Kidney glomerular epithelial cell (primary cell): ENCODE measurements at regions not wholly inside any gene's neighbourhood (a gene's known extent, or its start where the extent isn't known, plus 50 kb on each side); places are given as distances from the start of the nearest gene placed in this dataset.
"Not testable (repeated sequence)": the region's sequence is repeated elsewhere in the genome, so short reads cannot be mapped to it uniquely, and the experiment has no call there.

Experiments used
- DNase-seq: peaks from one replicate; lab custom pipeline; 2025; lab: John Stamatoyannopoulos, UW

DNA sequence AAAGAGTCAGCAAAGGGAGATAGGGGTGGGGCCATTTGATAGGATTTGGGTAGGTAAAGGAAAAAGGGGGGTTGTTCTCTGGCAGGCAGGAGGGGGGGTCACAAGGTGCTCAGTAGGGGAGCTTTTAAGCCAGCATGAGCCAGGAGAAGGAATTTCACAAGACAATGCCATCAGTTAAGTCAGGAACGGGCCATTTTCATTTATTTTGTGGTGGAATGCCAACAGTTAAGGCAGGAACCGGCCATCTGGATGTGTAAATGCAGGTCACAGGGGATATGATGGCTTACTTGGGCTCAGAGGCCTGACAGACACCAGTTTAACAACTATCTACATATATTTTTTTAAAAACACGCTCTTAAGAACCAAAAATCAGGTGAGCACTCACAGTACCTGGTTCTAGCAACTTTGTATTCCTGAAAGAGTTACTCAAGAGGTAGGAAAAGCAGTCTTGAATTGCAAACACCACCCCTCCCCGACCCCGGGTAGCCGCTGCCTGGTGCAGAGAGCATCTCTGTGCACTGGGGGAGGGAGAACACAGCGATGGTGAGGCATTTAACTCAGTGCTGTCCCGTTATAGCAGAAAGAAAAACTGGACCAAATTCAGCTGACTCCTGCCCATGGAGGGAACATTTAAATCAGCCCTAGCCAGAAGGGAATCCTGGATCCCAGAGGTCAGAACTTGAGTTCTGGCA is 414.5 kb upstream of the KLHL29 start:
- DNase-seq: no peak

DNA sequence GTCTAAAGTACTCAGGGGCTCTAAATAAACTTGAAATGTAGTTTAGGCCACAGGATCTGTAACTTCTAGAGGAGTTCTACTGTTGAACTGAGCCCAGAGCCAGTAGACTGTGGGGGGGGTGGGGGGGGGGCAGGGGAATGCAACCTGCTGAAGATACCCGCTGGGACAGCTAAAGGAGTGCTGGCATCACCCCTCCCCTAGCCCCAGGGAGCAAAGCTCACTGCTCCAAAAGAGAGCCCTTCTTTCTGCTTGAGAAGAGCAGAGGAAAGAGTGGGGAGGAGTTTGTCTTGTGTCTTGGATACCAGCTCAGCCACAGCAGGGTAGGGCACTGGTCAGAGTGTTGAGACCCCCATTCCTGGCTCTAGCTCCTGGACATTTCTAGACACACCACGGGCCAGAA is 414.0 kb upstream of the KLHL29 start:
- no peak for DNase-seq

DNA sequence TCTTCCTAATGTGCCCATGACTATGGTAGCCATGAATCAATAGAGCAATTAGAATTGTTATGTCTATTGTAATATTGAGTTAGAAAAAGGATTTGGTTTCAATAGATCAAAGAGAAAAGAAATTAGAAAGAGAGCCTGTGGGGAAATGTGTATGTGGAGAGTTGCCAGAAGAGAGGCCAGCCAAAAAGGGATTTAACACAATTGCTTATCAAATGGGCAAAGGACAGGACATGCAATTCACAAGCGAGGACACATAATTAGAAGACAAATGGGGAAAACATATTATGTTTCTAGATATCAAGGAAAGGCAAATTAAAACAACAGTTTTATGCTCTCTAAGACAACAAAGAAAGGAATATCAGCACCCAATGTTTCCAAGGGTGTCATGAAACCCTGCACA is 403.2 kb upstream of the KLHL29 start:
- DNase-seq: no peak

DNA sequence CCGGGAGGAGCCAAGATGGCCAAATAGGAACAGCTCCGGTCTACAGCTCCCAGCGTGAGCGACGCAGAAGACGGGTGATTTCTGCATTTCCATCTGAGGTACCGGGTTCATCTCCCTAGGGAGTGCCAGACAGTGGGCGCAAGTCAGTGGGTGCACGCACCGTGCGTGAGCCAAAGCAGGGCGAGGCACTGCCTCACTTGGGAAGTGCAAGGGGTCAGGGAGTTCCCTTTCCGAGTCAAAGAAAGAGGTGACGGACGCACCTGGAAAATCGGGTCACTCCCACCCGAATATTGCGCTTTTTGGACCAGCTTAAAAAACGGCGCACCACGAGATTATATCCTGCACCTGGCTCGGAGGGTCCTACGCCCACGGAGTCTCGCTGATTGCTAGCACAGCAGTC is 400.8 kb upstream of the KLHL29 start:
- not testable (repeated sequence) for DNase-seq

DNA sequence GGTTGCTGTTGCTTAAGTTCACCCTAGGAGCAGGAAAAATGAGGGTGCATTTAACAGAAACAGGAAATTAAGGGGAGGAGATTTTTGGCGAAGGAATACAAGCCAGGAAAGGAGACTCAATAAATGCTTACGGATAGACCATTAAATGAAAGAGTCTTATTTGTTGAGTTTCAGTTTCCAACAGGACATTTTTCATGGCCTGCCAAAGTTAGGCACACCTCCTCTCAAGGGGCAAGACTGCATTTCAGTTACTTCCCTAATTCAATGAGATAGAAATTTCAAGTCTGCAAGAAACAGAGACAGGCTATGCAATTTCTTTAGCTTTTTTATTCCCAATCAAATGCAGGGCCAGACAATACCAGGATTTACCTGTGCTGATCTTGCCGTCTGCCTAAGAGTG is 394.7 kb upstream of the KLHL29 start:
- no peak for DNase-seq

DNA sequence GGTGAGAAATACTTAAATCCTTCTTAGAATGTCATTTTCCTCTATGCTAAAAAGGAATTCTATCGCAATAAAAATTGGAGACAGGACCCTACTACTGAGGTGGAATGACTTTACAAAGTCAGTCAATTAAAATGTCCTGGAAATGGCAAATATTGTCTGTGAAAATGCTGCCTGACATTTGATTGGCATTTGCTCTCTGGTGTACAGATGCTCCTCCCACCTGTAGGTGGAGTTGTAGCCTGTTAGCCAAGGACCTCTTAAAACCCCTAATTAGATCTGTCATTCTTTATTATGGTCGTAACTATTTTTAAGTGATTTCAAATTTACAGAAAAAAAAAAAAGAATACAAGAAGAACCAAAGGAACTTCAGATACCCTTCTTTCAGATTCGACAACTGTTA is 393.1 kb upstream of the KLHL29 start:
- DNase-seq: peak; percentile 2

DNA sequence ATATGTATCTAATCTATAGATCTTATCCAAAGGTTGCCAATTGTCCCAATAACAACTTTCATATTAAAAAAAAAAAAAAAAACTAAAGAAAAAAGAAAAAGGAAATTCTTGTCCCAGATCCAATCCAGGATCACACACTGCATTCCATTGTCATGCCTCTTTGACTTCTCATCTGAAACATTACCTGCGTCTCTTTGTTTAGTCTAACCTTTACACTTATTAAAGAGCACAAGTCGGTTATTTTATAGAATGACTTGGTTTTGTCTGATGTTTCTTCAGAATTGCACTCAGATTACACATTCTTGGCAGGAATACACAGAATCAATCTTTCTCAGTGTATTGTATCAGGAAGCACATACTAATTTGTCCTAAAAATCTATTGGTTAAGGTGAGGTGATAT is 392.5 kb upstream of the KLHL29 start:
- DNase-seq: peak; percentile 35

DNA sequence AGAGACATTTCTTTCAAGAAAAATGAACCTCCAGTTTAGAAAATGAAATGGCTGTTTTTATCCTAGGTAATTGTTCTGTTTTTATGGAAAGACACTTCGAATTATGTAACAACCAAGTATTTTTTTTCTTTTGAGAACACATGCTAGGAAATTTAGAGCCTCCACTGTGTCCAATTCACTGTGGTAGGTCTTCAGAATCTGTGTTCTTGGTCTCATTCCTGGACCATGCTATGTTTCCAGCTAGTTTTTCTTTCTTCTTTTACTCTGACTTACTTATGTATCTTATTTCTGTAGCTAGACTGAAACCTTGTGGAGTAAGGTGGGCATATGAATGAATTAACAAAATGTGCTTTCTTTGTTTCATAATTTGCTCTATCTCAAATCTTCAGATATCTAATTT is 391.7 kb upstream of the KLHL29 start:
- DNase-seq: no peak

DNA sequence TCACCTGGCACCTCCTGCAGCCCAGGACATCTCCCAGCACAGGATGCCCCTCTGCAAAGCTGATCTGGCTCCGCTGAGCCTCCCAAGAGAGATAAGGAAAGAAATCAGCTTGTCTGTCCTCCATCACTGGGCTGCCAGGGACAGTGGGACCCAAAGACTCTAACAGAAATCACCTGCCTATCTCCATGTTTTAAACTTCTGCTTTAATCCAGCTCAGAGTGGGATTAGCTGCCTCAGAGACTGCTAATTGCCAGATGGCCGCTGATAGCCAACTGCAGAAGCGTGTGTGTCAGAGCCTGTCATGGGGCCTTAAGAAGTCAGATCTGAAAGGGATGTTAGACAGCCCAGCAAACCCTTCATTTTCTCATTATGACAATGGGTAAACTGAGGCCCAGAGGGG is 389.4 kb upstream of the KLHL29 start:
- no peak for DNase-seq

DNA sequence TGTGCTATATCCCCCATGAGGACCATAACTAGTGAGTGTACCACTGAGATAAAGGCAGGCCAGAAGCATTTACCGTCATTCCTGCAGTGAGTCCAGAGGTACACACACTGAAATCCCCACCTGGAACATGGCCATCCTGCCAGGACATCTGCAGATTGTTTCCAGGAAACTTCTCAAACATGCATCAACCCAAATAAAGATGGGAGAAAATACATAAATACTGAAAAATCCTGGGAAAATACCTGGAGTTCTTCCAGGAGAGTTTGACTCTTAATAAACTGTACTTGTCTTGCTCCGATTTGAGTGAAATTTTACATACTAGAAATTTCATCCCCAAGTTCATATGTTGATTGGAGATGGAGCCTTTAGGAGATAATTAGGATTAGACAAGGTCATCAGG is 388.1 kb upstream of the KLHL29 start:
- no peak for DNase-seq

DNA sequence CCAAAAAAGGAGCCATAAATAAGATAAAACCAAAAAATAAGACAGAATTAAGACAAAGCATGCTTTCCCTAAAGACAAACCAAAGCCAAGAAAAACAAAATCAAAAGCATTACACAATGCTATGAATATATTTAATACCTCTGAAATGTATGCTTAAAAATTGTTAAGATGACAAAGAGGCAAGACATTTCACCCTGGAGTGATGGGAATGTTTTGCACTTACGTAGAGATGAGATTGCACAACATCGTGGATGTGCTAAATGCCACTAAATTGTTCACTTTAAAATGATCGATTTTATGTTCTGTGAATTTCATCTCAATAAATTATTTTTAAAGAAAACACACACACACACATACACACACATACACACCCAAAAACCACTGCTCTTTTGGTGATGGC is 386.6 kb upstream of the KLHL29 start:
- DNase-seq: no peak

DNA sequence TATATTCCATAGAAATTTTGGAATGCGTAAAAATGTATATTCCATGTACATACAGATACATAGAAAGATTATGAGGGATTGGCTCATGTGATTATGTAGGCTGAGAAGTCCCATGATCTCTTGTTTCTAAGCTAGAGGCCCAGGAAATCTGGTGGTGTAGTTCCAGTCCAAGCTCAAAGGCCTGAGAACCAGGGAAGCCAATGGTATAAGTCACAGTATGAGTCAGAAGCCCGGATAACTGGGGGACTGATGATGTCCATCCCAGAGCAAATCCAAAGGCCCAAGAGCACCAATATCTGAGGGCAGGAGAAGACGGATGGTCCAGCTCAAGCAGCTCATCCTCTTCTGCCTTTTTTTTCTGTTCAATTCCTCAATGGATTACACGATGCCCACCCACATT is 385.0 kb upstream of the KLHL29 start:
- DNase-seq: peak; percentile 22

DNA sequence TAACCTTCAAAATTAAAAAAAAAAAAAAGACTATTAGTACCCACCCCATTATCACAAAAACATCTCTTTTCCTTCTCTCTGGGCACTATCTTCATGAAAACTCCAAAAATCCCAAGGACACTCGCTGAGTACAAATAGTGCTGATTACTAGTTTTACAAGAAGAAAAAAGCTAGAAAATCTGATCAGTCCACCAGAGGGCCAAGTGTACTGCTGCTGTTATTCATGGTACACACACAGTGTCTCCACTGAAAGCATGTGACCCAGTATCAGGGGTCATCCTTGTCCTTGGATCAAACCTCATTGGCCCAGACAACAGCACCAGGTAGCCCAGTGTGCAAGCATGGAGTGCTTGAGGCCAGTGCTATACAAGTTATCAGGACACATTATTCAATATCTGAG is 382.7 kb upstream of the KLHL29 start:
- DNase-seq: no peak

DNA sequence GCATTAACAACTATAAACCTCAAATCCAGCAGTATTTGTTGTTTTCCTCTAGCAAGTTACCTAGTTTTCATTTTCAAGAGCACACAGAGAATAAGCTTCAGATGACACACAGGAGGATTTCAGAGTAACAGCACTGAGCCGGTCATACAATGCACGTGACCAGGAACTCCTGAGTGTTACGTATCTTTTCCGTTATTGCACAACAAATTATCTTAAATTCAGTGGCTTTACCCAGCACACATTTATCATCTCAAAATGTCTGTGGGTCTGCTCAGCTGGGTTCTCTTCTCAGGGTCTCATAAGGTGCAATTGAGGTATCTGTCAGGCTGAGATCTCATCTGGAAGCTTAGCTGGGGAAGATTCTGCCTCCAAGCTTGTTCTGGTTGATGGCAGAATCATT is 379.5 kb upstream of the KLHL29 start:
- no peak for DNase-seq

DNA sequence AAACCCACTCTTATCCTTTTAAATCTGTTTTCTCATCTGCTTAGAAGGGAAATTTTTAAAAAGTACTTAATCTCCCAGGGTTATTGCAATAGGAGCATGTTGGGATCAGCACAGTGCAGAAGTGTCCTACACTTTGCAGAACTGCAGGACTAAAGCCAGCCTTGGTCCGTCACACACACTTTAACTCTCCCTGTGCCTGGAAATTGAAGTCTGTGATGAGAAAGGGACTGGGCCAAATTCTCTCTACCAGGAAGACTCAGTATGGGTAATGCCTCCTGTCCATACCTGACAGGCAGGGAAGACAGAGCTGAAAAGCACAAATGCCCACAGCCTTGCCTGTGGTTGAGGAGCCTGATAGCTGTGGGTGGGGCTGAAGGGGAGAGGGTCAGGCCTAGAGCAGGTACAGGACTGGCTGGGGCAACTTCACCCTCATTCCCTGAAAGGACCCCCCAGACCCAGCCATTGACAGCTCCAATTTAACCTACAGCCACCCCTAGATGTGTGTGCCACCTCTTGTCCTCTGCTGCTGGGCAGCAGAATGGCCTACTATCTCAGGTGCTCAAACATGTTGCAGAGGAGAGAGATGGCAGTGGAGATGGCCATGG is 377.2 kb upstream of the KLHL29 start:
- DNase-seq: no peak

DNA sequence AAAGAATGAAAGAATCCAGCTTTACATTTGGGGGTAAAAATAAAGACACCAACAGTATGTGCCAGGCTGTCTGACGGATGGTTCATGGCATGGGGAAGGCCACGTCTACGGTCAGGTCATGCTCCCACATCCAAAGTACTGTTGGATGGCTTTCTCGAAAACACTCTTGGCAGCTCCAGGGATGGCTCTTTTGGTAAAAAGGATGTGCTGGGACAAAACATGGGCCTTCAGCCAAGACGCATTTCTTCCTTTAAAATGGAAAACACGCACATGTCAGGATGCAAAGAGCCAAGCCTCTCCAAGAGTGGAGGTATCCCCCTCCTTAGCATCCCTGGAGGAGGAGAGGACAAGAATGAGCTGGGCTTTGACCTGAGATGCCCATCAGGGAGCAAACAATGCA is 376.5 kb upstream of the KLHL29 start:
- DNase-seq: no peak

DNA sequence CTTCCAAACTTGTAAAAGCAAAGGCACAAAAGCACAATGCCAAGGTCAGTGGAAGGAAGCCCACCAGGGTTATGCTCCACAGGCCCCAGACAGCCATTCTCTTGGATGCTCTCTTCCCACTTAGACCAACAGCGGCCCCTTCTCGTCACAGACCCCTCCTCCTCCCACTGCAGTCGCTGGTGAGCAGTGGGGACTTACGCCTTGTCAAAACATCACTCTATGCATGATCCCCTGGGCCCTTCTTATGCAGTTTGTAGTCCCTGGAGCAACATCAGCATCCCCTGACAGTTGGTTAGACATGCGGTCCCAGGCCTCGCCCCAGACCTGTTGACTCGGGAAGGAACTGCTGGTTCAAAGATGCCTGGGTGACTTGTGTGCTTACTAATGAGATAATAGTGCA is 376.0 kb upstream of the KLHL29 start:
- no peak for DNase-seq

DNA sequence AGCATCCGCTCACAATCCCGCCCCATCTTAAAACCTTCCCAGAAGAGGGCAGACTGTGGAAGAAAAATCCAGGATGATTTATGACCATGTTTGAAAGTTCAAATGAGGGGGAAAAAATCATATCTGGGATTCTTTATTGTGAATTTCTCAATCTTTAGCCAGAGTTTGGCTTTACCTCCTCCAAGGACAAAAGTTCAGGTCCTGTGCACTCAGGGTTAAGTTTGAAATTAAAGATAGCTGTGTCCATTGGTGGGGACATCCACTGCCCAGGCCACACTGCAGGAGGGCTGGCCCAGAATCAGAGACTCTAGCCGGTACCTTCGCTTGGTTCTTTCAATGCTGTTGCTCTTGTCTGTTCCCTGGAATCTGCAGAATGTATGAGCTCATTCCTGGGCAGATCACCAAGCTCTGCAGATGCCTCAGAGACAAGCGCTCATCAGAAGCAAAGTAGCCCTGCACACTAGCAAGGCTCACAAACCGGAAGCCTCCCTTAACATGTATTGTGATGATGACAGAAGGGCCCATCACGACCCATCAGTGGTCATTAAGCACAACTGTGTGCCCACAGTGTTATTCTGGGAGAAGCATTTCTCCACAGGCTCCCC is 375.3 kb upstream of the KLHL29 start:
- DNase-seq: peak; percentile 81

DNA sequence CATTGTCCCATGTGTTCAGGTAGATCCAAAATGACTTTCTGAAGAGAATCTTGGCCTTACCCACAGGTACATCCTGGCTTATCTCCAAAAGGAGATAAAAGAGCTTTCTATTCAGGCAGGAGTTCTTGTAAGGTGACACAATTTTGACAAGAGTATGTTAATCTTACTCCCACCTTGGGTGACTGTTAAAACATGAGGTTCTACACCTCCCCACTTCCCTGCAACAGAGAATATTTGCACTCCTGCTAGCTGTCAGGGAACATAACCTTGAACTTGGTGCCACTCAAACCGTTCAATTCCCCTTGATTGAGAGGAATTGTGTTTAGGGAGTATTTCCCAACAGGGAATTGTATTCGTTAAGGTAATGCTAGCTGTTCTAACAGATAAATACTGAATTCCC is 372.5 kb upstream of the KLHL29 start:
- DNase-seq: no peak

DNA sequence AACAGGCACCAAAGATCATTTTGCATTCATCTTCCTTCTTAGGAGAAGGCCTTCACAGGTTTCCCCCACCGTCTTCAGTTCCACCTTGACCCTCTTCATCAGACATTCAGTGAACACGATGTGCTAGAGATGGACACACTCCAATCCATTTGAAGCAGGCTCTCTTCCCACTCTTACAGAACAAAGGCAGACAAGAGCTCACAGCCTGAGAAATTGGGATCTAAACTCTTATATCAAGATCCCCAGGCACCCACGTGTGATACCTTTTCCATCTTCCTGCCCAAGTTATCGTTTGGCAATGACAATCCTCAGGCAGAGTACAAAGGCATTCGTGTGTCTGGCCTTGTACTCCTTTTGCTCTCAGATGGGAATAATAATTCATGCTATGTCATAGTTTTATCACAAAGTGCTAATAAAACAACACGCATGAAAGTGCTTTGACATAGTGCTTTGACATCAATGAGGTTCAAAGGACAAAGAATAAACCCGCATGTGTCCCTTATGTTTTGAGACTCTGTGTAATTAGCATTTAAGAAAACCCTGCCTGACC is 369.3 kb upstream of the KLHL29 start:
- DNase-seq: no peak

DNA sequence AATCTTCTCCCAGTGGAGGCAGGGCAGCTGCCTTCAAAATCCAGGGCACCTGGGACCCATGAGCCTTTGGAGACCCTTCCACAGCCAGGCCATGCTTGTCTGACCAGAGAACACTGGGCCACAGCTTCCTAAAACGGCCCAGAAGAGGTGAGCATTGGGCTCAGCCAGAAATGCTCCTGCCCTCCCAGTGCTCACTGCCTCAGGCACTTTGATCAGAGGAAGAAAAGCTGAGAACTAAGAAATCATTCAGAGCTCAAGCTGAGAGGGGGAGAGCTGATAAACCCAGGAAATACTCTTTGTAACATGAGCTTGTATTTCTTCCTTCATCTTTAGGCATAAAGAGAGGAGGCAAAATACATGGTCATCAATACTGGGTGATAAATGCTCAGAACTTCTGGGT is 365.5 kb upstream of the KLHL29 start:
- DNase-seq: no peak

DNA sequence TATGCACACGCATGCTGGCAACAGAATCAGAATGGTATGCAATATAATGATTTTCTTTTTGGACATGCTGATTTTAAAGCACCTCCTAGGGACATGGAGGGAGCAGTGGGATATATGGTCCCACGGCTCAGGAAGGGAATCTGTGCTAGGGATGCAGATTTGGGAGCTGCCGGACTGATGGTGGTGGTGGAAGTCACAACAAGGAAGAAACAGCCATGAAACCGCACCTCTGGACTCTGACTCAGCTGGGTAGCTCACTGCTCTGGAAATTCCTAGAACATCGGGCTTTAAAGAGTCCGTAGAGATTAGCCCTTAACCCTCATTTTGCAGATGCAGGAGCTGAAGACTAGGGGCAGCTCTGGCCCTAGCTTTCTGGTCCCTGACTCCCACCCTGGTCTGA is 364.3 kb upstream of the KLHL29 start:
- no peak for DNase-seq

DNA sequence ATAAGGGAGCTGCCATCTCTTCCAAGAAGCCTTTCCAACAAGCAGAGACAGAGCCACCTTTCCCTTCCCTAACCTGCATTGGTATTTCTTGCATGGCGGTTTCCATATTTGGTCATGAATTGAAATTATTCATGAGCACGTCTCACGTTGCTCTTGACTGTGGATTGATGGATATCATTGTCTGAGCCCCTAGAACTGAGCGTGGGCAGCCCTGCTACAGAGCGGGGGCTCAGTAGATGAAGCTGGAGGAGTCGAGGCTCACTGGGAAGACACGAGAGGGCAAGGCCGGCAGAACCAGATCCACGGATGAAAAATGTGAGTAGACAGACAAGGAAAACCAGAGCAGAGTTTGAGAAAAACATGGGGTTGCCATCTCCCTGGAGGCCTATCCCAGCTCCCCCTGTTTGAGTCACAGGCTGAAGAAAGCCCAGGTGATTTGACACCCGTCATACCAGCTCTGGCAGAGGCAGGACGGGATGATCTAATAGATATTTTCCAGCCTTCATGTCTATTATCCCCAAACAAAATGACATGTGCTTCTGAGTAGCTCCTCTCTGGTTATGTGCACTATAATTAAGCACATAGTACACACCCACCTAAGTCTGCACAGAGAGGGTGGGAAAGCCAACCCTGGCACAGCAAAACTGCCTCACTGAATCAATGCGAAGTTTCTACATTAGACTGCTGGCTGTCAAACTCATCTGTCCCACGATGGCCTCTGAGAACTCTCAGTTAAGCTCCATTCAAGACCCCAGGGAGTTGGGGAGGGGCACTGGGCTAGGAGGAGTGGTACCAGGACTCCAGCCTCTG is 363.5 kb upstream of the KLHL29 start:
- no peak for DNase-seq
